HEK293T (cell line): ENCODE measurements at regions not wholly inside any gene's neighbourhood (a gene's known extent, or its start where the extent isn't known, plus 50 kb on each side); places are given as distances from the start of the nearest gene placed in this dataset.

ENCODE experiments used
- ARNT ChIP-seq: fragments of 450-650 bp; IDR thresholded peaks from 2 replicates; pipeline ENCODE4 v1.6.1; 2017; ENCODE audit warnings: mild to moderate bottlenecking
- BHLHE40 ChIP-seq: fragments of 450-650 bp; IDR thresholded peaks from 2 replicates; pipeline ENCODE4 v1.6.1; 2016; ENCODE audit warnings: mild to moderate bottlenecking, moderate library complexity, borderline replicate concordance
- FOXK2 ChIP-seq: fragments of 450-650 bp; IDR thresholded peaks from 2 replicates; pipeline ENCODE4 v1.6.1; 2016; ENCODE audit warnings: mild to moderate bottlenecking
- FOXM1 ChIP-seq: fragments of 450-650 bp; IDR thresholded peaks from 2 replicates; pipeline ENCODE4 v1.6.1; 2017; ENCODE audit warnings: mild to moderate bottlenecking, borderline replicate concordance
- L3MBTL2 ChIP-seq: fragments of 450-650 bp; conservative IDR thresholded peaks from 2 replicates; pipeline ENCODE4 v1.6.1; 2016; ENCODE audit warnings: mild to moderate bottlenecking
- NFRKB ChIP-seq: fragments of 450-650 bp; IDR thresholded peaks from 2 replicates; pipeline ENCODE4 v1.6.1; 2016; ENCODE audit warnings: mild to moderate bottlenecking, moderate library complexity
- TARDBP ChIP-seq: fragments of 450-650 bp; IDR thresholded peaks from 2 replicates; pipeline ENCODE4 v1.6.1; 2016
- ZNF384 ChIP-seq: fragments of 450-650 bp; IDR thresholded peaks from 2 replicates; pipeline ENCODE4 v1.6.1; 2016

DNA sequence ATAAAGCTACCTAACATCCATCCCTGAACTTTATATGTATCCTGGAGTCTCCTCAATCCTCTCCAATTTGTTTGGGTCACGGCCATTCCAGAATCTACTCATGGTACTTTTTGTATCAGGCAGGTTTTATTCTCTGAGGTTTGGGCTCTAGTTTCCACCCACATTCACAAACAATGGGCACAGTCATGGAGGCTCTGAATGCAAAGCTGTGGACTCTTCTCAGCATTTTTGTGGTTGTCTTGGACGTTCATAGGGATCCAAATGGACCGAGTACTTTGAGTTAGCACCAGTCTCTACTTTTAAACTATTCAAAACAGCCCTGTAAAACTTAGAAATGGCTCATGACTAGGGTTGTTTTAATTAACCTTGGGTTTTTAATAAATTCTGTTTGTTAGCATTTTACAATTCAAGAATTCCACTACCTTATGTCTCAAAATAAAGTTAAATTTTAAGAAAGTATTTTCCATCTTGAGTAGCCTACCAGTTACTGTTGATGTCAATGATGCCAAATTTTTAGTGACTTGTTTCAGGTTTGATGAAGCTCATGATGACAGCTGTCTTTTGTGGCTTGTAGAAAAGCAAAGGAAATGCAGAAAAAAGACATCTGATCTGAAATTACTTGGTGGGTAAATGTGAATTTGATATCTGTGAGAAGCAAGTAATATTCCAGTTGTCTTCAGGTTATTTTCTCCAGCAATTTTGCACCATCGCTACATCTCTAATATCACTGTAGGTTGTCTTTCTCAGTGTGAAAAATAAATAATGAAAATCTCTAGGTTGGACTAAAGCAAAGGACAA, 275.7 kb upstream of the THBS1 start:
- TF ChIP-seq L3MBTL2 (no peak), FOXK2 (no peak), BHLHE40 (no peak), ZNF384 (no peak), FOXM1 (no peak), NFRKB (no peak), ARNT (no peak), TARDBP (no peak)
